ENCODE measurements at regions not wholly inside any gene's neighbourhood (a gene's known extent, or its start where the extent isn't known, plus 50 kb on each side); places are given as distances from the start of the nearest gene placed in this dataset.

DNA sequence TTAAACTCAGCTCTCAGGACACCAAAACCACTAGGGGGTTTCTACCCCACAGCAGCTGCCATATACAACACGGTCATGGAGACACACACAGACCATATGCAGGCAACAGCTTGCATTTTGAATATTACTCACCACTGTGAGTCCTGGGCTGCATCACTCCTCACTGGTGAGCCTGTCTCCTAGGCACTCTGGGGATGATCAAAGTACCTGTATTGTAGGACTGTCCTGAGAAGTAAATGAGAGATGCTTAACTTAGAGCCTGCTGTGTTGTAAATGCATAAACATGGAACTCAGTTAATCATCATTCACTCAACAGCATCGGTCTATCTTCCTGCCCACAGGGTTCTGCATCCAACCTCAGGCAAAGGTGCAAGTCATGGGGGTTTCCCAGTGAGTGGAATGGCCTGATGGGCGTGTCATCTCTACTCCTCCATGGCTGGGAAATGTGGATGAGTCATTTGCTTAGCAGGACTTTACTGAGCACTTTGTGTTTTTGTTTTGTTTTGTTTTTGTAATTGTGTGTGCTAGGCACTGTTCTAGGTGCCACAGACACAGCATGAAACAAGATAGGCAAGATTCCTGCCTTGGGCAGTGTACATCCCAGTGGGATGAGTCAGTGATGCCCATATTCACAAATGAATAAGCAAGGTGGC lies 1141.2 kb upstream of the TMEM132C start:
- Mint-ChIP-seq H3K4me3 (no peak overlapping the region), H3K9me3 (no peaks in the 10 kb centered on the region), H3K27ac (no peak overlapping the region), H3K36me3 (no peaks in the 10 kb centered on the region), H3K27me3 (ENCODE audit: insufficient read depth, low read depth) (peaks cover 4% of the 10 kb centered on the region), H3K4me1 (peaks cover 15% of the 10 kb centered on the region)
- no peak overlapping the region for H3K27ac ChIP-seq
- H3F3A ChIP-seq (ENCODE audit: low read depth): no peaks in the 10 kb centered on the region
- no peaks in the 10 kb centered on the region for H3K27me3 ChIP-seq
- H2AFZ ChIP-seq (replicated peaks): no peak overlapping the region
- TF ChIP-seq, protein P1, sequence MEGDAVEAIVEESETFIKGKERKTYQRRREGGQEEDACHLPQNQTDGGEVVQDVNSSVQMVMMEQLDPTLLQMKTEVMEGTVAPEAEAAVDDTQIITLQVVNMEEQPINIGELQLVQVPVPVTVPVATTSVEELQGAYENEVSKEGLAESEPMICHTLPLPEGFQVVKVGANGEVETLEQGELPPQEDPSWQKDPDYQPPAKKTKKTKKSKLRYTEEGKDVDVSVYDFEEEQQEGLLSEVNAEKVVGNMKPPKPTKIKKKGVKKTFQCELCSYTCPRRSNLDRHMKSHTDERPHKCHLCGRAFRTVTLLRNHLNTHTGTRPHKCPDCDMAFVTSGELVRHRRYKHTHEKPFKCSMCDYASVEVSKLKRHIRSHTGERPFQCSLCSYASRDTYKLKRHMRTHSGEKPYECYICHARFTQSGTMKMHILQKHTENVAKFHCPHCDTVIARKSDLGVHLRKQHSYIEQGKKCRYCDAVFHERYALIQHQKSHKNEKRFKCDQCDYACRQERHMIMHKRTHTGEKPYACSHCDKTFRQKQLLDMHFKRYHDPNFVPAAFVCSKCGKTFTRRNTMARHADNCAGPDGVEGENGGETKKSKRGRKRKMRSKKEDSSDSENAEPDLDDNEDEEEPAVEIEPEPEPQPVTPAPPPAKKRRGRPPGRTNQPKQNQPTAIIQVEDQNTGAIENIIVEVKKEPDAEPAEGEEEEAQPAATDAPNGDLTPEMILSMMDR (IDR thresholded peaks at IDR 0.05): no peak
- TF ChIP-seq EZH2 (IDR thresholded peaks at IDR 0.05) (no peak), EZH2phosphoT487 (IDR thresholded peaks at IDR 0.05) (no peak)
- no peak overlapping the region for H3K4me3 ChIP-seq
- peaks cover 5% of the 10 kb centered on the region for H3K4me1 ChIP-seq
- no peak overlapping the region for H3K9ac ChIP-seq
- H3K4me2 ChIP-seq: no peak overlapping the region
- H3K9me3 ChIP-seq (ENCODE audit: low read depth): no peaks in the 10 kb centered on the region
- no peaks in the 10 kb centered on the region for H4K20me1 ChIP-seq (ENCODE audit: low read depth)
- no peaks in the 10 kb centered on the region for H3K79me2 ChIP-seq (ENCODE audit: low read depth)
- DNase-seq (ENCODE audit: low spot score): no peak
- no peaks in the 10 kb centered on the region for H3K36me3 ChIP-seq

GRCh38 chr12:127126260-127126628 lies 1140.7 kb upstream of the TMEM132C start:
- Histone ChIP-seq H2AFZ (replicated peaks) (no peak overlapping the region), H3K4me1 (peaks cover 5% of the 10 kb centered on the region), H4K20me1 (ENCODE audit: low read depth) (no peaks in the 10 kb centered on the region), H3K9ac (no peak overlapping the region), H3K4me3 (no peak overlapping the region), H3K4me2 (no peak overlapping the region), H3K36me3 (no peaks in the 10 kb centered on the region), H3K9me3 (ENCODE audit: low read depth) (no peaks in the 10 kb centered on the region), H3K27ac (no peak overlapping the region), H3K79me2 (ENCODE audit: low read depth) (no peaks in the 10 kb centered on the region), H3F3A (ENCODE audit: low read depth) (no peaks in the 10 kb centered on the region), H3K27me3 (no peaks in the 10 kb centered on the region)
- Mint-ChIP-seq H3K27ac (no peak overlapping the region), H3K4me3 (no peak overlapping the region), H3K4me1 (peaks cover 15% of the 10 kb centered on the region), H3K9me3 (no peaks in the 10 kb centered on the region), H3K36me3 (no peaks in the 10 kb centered on the region), H3K27me3 (ENCODE audit: insufficient read depth, low read depth) (peaks cover 4% of the 10 kb centered on the region)
- TF ChIP-seq EZH2 (IDR thresholded peaks at IDR 0.05) (no peak), EZH2phosphoT487 (IDR thresholded peaks at IDR 0.05) (no peak)
- TF ChIP-seq, protein P1 (IDR thresholded peaks at IDR 0.05): no peak
- no peak for DNase-seq (ENCODE audit: low spot score)

DNA sequence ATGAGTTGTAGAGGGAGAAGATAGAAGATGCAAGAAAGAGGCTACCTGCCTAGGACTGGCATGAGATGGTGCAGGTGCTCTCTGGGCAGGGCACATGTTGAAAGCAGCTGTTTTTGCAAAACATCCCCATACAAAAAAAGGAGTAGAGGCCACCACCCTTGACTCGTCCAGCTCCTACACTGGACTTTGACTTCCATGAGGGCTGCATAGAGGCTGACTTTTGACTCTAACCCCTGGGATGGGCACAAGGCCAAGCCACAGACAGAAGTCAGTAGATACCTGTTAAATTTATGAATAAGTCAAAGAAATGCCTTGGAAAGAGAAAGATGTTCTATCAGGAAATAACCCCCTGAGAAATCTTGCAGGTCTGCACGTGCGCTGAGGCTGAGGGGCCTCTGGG lies 1139.1 kb upstream of the TMEM132C start:
- Histone ChIP-seq H3K4me3 (no peak overlapping the region), H3K27me3 (no peaks in the 10 kb centered on the region), H3K9ac (no peak overlapping the region), H4K20me1 (ENCODE audit: low read depth) (no peaks in the 10 kb centered on the region), H3K79me2 (ENCODE audit: low read depth) (no peaks in the 10 kb centered on the region), H3K9me3 (ENCODE audit: low read depth) (no peaks in the 10 kb centered on the region), H2AFZ (replicated peaks) (no peak overlapping the region), H3F3A (ENCODE audit: low read depth) (no peaks in the 10 kb centered on the region), H3K36me3 (no peaks in the 10 kb centered on the region), H3K4me2 (no peak overlapping the region), H3K27ac (no peak overlapping the region), H3K4me1 (no peaks in the 10 kb centered on the region)
- Mint-ChIP-seq H3K4me1 (peaks cover 9% of the 10 kb centered on the region), H3K27ac (no peak overlapping the region), H3K27me3 (ENCODE audit: insufficient read depth, low read depth) (peaks cover 4% of the 10 kb centered on the region), H3K4me3 (no peak overlapping the region), H3K9me3 (no peaks in the 10 kb centered on the region), H3K36me3 (no peaks in the 10 kb centered on the region)
- TF ChIP-seq, protein P1 (IDR thresholded peaks at IDR 0.05): no peak
- no peak for TF ChIP-seq EZH2phosphoT487 (IDR thresholded peaks at IDR 0.05)
- TF ChIP-seq EZH2 (IDR thresholded peaks at IDR 0.05): no peak
- no peak for DNase-seq (ENCODE audit: low spot score)
